Heart left ventricle (tissue), 16 donors: ENCODE measurements at regions not wholly inside any gene's neighbourhood (a gene's known extent, or its start where the extent isn't known, plus 50 kb on each side); places are given as distances from the start of the nearest gene placed in this dataset.

Experiments
- ATAC-seq, 4 donors: fragments of 200-7000 bp; cut with Tn5 transposase; one replicate each; pipeline ENCODE4 v1.9.1; 2020 to 2022; ENCODE audit warnings: moderate library complexity in 4 of 4, mild to moderate bottlenecking in 3 of 4, moderate number of reproducible peaks in 1 of 4
- DNase-seq, 5 donors: peaks; one replicate each; pipeline ENCODE4 v3.0.0-alpha.2; 2020
- H3K27ac ChIP-seq, 12 donors: fragments of 200-600 bp; sonication (generic) in 4 of 12; one replicate each; pipeline versions ENCODE4 v1.5.0 to v1.8.0; 2016 to 2022; ENCODE audit warnings: mild to moderate bottlenecking in 2 of 12
- H3K27me3 ChIP-seq, 9 donors: fragments of 200-600 bp; sonication (generic) in 2 of 9; one replicate each; pipeline versions ENCODE4 v1.5.1 to v1.8.0; 2016 to 2022; ENCODE audit warnings: mild to moderate bottlenecking in 3 of 9
- H3K36me3 ChIP-seq, 9 donors: fragments of 200-600 bp; sonication (generic) in 2 of 9; one replicate each; pipeline versions ENCODE4 v1.5.0 to v1.8.0; 2018 to 2022; ENCODE audit warnings: mild to moderate bottlenecking in 2 of 9
- H3K4me1 ChIP-seq, 12 donors: fragments of 200-600 bp; sonication (generic) in 4 of 12; one replicate each; pipeline versions ENCODE4 v1.5.0 to v1.8.0; 2016 to 2022; ENCODE audit warnings: mild to moderate bottlenecking in 3 of 12
- H3K4me3 ChIP-seq, 12 donors: fragments of 200-600 bp; sonication (generic) in 4 of 12; one replicate each; pipeline versions ENCODE4 v1.5.0 to v1.8.0; 2017 to 2022; ENCODE audit warnings: mild to moderate bottlenecking in 9 of 12, moderate library complexity in 4 of 12
- H3K9me3 ChIP-seq, 12 donors: fragments of 200-600 bp; sonication (generic) in 4 of 12; one replicate each; pipeline versions ENCODE4 v1.5.0 to v1.8.0; 2016 to 2022; ENCODE audit warnings: mild to moderate bottlenecking in 1 of 12
- POLR2A ChIP-seq, 2 donors: fragments of 450-650 bp; IDR thresholded peaks; one replicate each; pipeline ENCODE4 v1.6.1; 2017; ENCODE audit warnings: antibody characterized with exemption in 2 of 2, mild to moderate bottlenecking in 2 of 2, moderate library complexity in 2 of 2
- WGBS, 4 donors: extraction: QIAGEN DNeasy Blood & Tissue Kit in 2 of 4; methylation state at CpG; one replicate each; pipeline versions ENCODE4 v1.1.5 to v1.1.7; 2013 to 2018; 5-methylcytosine and 5-hydroxymethylcytosine counted together
- intact Hi-C, 10 donors: fragments of 100-400 bp; cut with DNase I; formaldehyde crosslinking; loops; one replicate each; pipeline versions ENCODE4 v1.11.1 to v1.14.2; 2022
- TF ChIP-seq, protein P1 (sequence below), 12 donors: fragments of 200-600 bp; sonication (generic) in 4 of 12; IDR thresholded peaks; one replicate each; pipeline versions ENCODE4 v1.5.0 to v1.8.0; 2018 to 2022; ENCODE audit warnings: antibody characterized with exemption in 12 of 12, mild to moderate bottlenecking in 5 of 12
- donor health status: ischemic (EF 13 %, LVEDD 7.1; RV severe dilation, severe dysfunction).
- donor health status: healthy with polysubstance abuse.
- donor health status: DM: no; HTN: yes; CAD: no.
- donor health status: DM: no; HTN: no; CAD: no.
- donor health status: ischemic (EF 25% LVEDD 6.9; RV normal size, moderate dysfunction).
- donor health status: ischemic (EF 25% LVEDD 5.7; RV mildly dilated, moderate dysfunction).
- donor health status: healthy.
- donor health status: DM: yes; HTN: yes; CAD: no.
- donor health status: ischemic (EF 35%, LVEDD 5.7; RV mildly dilated, moderate dysfunction).
- donor health status: nonischemic (EF 11% LVEDD 7.7; RV severe dilation, severe dysfunction).
- donor health status: DM: yes; HTN: yes; CAD: no.
- donor health status: PGD.
- donor health status: ischemic (EF 29% LVEDD 5.4; RV normal size, mild dysfunction).
- donor health status: nonischemic (EF 23%, LVEDD 6.1; RV moderate dilation, normal function).

DNA sequence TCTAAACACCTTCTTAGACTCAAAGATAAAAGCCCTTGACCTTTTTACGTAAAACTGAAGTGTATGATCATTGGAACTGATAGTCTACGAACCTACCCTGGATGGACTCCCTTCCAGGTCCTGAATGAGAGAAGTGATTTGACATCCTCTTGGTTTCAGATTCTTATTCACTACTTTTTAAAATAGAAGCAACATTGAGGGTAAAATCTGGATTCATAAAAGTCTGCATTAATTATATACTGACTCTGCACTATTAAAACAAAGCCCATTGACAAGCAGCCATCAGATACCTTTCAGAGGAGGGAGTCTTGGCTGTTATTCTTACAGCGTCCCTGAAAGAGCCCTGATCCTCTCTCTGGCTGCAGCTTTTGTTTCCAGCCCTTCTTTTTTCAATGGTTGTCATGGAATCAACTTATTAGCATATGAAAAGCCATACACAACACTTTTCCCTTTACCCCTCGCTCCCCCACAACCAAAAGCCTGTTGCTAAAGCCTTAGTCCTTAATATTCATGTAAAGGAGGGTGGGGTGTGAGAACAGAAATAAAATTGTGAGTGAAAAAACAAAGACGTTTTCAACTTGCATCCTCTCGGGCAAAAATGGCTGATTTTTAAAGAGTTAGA lies 270.0 kb upstream of the MARCKS start:
- DNase-seq = no peak
- H3K4me1 ChIP-seq = peaks cover 0 to 10% (median 0%) of the 10 kb centered on the region in 12 donors
- no peaks in the 10 kb centered on the region for H3K9me3 ChIP-seq
- no peaks in the 10 kb centered on the region for H3K36me3 ChIP-seq
- H3K4me3 ChIP-seq = no peak overlapping the region
- no peaks in the 10 kb centered on the region for H3K27me3 ChIP-seq
- ATAC-seq = no peak
- TF ChIP-seq, protein P1, sequence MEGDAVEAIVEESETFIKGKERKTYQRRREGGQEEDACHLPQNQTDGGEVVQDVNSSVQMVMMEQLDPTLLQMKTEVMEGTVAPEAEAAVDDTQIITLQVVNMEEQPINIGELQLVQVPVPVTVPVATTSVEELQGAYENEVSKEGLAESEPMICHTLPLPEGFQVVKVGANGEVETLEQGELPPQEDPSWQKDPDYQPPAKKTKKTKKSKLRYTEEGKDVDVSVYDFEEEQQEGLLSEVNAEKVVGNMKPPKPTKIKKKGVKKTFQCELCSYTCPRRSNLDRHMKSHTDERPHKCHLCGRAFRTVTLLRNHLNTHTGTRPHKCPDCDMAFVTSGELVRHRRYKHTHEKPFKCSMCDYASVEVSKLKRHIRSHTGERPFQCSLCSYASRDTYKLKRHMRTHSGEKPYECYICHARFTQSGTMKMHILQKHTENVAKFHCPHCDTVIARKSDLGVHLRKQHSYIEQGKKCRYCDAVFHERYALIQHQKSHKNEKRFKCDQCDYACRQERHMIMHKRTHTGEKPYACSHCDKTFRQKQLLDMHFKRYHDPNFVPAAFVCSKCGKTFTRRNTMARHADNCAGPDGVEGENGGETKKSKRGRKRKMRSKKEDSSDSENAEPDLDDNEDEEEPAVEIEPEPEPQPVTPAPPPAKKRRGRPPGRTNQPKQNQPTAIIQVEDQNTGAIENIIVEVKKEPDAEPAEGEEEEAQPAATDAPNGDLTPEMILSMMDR (IDR thresholded peaks at IDR 0.05) = no peak
- no peak for TF ChIP-seq POLR2A (IDR thresholded peaks at IDR 0.05)
- 72 to 80% (median 77%) methylated on average over 6 of the region's 6 CpGs for WGBS, 4 donors
- intact Hi-C loops = no loop called here
- H3K27ac ChIP-seq = no peak overlapping the region

DNA sequence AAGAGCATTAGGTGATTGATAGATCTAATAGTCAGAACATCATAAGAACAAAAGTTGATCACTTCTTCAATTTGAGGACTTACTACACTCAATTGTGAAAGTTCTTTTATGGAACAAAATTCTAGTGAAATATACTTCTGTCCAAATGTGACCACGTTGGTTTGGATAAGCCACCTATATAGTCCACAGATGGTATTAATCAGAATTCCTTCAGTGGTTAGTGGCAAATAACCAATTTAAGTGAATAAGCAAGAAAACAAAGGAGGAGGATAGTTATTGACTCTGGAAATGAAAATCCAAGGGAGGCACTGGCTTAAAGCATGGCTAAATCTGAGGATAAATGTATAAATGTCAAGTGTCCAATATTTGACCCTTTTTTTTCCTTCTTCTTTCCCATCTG lies 268.5 kb upstream of the MARCKS start:
- Histone ChIP-seq H3K9me3 (no peaks in the 10 kb centered on the region), H3K4me1 (peaks cover 0 to 17% (median 0%) of the 10 kb centered on the region in 12 donors), H3K27me3 (no peaks in the 10 kb centered on the region), H3K4me3 (no peak overlapping the region), H3K27ac (peak overlapping the region in 1 of 12 donors; percentile 12), H3K36me3 (no peaks in the 10 kb centered on the region)
- DNase-seq = no peak
- intact Hi-C loops = no loop called here
- ATAC-seq = no peak
- 74 to 79% (median 77%) methylated on average over 1 of the region's 1 CpG for WGBS, 4 donors
- TF ChIP-seq, protein P1 (IDR thresholded peaks at IDR 0.05) = no peak
- no peak for TF ChIP-seq POLR2A (IDR thresholded peaks at IDR 0.05)

DNA sequence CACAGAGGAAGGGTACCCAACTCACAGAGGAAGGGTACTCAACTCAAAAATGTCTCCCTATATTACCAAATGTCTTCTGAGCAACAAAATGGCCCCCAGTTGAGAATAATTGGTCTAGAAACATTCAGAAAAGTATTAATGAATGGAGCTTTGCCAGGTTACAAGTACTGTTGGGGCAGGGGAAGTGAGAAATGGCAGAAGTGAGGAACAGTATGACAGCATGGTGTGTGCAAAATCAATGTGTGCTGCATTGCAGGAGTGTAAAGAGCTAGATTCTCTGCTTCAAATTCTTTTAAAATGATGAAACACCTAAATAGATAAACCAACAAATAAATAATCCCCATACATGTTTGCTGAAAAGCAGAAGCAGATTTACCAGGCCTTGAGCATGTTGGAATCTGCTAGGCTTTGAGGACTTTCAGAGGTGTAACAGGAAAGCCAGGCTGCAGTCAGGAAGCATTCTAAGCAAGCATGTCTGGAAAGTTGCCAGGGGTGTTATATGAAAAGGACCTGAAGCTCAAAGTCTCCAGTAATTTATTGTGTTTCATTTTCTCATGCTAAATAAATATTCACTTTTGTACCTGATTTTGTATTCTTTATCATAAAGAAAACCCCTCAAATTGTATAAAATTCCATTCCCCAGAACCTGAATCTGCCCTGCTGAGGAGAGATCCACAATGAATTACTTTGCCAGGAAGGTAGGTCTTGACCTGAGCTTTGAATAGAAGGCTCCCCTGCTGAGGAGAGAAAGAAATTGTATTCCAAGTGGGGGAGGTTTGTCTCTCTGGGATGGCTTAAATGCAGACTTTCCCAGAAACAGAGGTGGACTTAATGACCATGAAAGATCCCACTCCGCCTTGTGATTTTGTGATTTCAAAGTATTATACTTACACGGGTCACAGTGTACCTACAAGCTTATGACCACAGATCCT lies 265.0 kb upstream of the MARCKS start:
- peaks cover 0 to 34% (median 15%) of the 10 kb centered on the region in 12 donors for H3K4me1 ChIP-seq
- no peak overlapping the region for H3K4me3 ChIP-seq
- H3K27me3 ChIP-seq = no peaks in the 10 kb centered on the region
- peak overlapping the region in 2 of 12 donors; percentile 6 to 26 for H3K27ac ChIP-seq
- TF ChIP-seq, protein P1 (IDR thresholded peaks at IDR 0.05) = no peak
- no peak for TF ChIP-seq POLR2A (IDR thresholded peaks at IDR 0.05)
- no peaks in the 10 kb centered on the region for H3K9me3 ChIP-seq
- WGBS, 4 donors = 75 to 84% (median 81%) methylated on average over 2 of the region's 2 CpGs
- intact Hi-C loops = loop anchor here in 1 of 10 donors (10.0 kb wide), 1 partner anchor 263 kb away; the partner anchor contains the start of gene MARCKS
- no peaks in the 10 kb centered on the region for H3K36me3 ChIP-seq
- ATAC-seq (no peak), DNase-seq (peak in 2 of 5 donors; percentile 21 to 30)

DNA sequence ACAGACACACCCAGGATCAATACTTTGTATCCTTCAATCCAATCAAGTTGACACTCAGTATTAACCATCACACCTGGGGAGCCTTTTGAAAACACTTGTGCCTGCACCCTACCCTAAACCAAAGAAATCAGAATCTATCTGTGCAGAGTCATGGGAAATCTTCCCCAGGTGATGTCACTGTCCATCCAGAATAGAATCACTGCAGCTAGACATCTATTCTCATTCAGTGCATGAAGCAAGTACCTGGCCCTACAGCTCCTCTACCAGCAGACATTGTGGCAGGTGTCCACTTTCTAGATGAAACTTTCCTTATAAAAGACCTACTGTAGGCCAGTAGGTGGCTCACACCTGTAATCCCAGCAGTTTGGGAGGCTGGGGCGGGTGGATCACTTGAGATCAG lies 262.4 kb upstream of the MARCKS start:
- no peak overlapping the region for H3K4me3 ChIP-seq
- no peak for TF ChIP-seq POLR2A (IDR thresholded peaks at IDR 0.05)
- TF ChIP-seq, protein P1 (IDR thresholded peaks at IDR 0.05) = no peak
- no peaks in the 10 kb centered on the region for H3K36me3 ChIP-seq
- DNase-seq (no peak), ATAC-seq (no peak)
- peaks cover 0 to 41% (median 17%) of the 10 kb centered on the region in 12 donors for H3K4me1 ChIP-seq
- H3K27ac ChIP-seq = no peak overlapping the region
- WGBS, 4 donors = 98 to 100% (median 100%) methylated on average over 1 of the region's 1 CpG
- no peaks in the 10 kb centered on the region for H3K9me3 ChIP-seq
- intact Hi-C loops = loop anchor here in 1 of 10 donors (10.0 kb wide), 1 partner anchor 260 kb away; the partner anchor contains the start of gene MARCKS
- no peaks in the 10 kb centered on the region for H3K27me3 ChIP-seq
